Coronary artery (tissue), 2 donors: ENCODE measurements at regions not wholly inside any gene's neighbourhood (a gene's known extent, or its start where the extent isn't known, plus 50 kb on each side); places are given as distances from the start of the nearest gene placed in this dataset.
"Not testable (repeated sequence)": the region's sequence is repeated elsewhere in the genome, so short reads cannot be mapped to it uniquely, and the experiment has no call there.

ENCODE experiments used
- DNase-seq: peaks from one replicate; pipeline ENCODE4 v3.0.0-alpha.2; 2017; ENCODE audit warnings: low spot score
- H3K27ac ChIP-seq, 2 donors: fragments of 200-600 bp; sonication (generic); one replicate each; pipeline ENCODE4 v1.5.1; 2016 to 2019
- H3K4me3 ChIP-seq: fragments of 200-600 bp; sonication (generic); 2 replicates; pipeline ENCODE4 v1.5.1; 2016; ENCODE audit warnings: mild to moderate bottlenecking, moderate library complexity
- TF ChIP-seq, protein P1 (sequence below): fragments of 200-600 bp; sonication (generic); IDR thresholded peaks from one replicate; pipeline ENCODE4 v1.5.1; 2019; ENCODE audit warnings: antibody characterized with exemption

DNA sequence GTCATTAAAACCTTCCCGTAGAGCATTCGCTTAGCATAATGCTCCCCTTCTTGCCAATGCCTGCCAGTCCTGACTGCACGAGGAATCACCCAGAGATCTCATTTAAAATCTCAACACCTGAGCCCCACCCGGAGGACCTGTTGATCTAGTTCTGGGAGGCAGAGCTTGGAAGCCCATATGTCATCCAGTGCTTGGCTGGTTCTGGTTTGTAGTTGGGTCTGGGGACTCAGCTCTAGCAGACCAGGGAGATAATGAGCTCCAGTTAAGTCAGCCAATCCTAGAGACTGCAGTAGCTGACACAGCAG is 131.8 kb upstream of the DAP start:
- Histone ChIP-seq H3K27ac (no peak overlapping the region), H3K4me3 (no peak overlapping the region)
- TF ChIP-seq, protein P1, sequence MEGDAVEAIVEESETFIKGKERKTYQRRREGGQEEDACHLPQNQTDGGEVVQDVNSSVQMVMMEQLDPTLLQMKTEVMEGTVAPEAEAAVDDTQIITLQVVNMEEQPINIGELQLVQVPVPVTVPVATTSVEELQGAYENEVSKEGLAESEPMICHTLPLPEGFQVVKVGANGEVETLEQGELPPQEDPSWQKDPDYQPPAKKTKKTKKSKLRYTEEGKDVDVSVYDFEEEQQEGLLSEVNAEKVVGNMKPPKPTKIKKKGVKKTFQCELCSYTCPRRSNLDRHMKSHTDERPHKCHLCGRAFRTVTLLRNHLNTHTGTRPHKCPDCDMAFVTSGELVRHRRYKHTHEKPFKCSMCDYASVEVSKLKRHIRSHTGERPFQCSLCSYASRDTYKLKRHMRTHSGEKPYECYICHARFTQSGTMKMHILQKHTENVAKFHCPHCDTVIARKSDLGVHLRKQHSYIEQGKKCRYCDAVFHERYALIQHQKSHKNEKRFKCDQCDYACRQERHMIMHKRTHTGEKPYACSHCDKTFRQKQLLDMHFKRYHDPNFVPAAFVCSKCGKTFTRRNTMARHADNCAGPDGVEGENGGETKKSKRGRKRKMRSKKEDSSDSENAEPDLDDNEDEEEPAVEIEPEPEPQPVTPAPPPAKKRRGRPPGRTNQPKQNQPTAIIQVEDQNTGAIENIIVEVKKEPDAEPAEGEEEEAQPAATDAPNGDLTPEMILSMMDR: no peak
- no peak for DNase-seq

DNA sequence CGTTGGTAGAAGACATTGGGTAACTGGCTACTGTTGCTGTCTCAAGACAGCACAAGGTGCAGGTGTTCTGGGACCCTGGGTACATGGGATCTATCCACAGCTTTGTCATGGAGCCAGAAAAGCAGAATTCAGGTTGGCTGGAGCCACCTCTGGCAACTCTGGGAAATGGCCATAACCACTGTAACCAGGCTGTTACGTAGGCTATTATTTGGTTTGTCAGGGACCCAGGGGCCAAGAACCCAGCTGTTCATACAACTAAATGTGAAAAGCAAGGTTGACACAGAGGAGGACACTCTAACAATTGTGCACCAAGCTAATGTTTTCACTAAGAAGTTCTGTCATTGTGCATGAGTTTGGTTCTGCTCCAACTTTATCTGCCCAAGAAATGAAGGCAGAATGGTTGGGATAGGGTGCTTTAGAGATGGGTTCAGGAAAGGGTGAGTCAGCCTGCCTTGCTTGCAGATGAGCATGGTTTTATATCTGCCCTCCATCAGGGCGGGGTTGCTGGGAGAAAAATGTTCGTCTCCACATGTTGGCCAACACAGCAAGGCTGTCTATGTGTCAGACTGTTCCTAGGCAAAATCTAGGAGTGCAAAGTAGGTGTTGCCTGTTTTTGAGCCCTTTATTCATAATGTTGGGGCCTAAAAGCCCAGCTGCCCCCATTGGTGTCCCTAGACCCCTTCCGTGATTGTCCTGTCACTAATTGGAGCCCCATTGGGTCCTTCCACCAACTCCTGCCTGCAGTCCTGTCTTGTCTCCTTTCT is 131.3 kb upstream of the DAP start:
- H3K27ac ChIP-seq: no peak overlapping the region
- H3K4me3 ChIP-seq: no peak overlapping the region
- no peak for DNase-seq
- TF ChIP-seq, protein P1: no peak

DNA sequence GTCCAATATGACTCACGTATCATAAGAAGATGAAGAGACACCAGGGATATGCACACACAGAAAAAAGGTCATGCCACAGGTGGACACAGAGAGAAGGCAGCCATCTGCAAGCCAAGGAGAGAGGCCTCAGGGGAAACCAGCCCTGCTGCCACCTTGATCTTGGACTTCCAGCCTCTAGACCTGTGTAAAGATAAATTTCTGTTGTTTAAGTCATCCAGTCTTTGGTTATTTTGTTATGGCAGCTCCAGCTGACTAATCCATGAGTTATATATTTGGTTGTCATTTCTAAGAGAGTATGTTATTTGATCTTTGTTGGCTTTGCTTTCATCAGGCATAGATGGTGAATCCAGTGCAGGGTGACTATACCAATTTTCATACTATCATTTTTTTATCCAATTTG is 130.2 kb upstream of the DAP start:
- TF ChIP-seq, protein P1: no peak
- H3K4me3 ChIP-seq: no peak overlapping the region

DNA sequence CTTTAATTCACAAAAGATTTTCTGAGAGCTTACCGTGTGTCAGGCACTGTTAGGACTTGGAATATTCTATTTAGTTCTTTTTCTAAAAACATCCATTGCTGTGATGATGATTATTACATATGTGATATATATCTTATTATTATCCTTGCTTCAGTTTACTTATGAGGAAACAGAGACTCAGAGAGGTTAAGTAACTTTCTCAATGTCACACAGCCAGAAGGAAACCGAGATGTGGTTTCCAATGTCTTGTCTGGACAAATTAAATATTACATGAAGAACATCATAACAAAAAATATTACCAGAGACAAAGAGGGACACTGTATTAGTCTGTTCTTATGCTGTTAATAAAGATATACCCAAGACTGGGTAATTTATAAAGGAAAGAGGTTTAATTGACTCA is 125.5 kb upstream of the DAP start:
- DNase-seq: no peak
- Histone ChIP-seq H3K27ac (no peak overlapping the region), H3K4me3 (no peak overlapping the region)
- TF ChIP-seq, protein P1: no peak

More for the DNA sequence above, 130.2 kb upstream of the DAP start:
- H3K27ac ChIP-seq: no peak overlapping the region
- DNase-seq: no peak

DNA sequence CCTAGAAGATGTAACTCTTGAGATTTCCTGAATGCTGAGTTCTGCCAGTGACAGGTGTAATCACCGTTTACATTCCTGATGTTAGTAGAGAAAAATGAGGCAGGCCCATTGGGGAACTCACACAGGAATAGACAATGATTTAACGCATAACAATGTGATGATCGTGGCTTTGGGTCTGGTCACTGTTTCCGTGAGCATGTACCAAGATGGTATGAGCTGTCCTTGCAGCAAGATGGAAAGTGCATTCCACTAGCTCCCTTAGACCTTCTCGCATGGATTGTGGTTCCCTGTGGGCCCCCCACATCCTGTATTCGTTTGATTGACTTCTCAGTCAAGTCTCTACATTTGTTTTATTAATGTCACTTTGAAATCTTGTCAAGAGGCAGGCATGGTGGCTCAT is 124.0 kb upstream of the DAP start:
- no peak overlapping the region for H3K4me3 ChIP-seq
- TF ChIP-seq, protein P1: no peak
- H3K27ac ChIP-seq: no peak overlapping the region
- no peak for DNase-seq

DNA sequence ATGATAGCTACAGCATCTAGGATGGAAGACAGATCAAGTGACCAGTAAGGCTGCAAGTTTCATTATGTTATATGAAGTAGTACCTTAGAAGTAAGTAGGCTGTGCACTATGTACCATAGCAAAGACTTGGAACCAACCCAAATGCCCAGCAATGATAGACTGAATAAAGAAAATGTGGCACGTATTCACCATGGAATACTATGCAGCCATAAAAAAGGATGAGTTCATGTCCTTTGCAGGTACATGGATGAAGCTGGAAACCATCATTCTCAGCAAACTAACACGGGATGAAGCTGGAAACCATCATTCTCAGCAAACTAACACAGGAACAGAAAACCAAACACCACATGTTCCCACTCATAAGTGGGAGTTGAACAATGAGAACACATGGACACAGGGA is 122.9 kb upstream of the DAP start:
- not testable (repeated sequence) for H3K4me3 ChIP-seq, H3K27ac ChIP-seq, DNase-seq

DNA sequence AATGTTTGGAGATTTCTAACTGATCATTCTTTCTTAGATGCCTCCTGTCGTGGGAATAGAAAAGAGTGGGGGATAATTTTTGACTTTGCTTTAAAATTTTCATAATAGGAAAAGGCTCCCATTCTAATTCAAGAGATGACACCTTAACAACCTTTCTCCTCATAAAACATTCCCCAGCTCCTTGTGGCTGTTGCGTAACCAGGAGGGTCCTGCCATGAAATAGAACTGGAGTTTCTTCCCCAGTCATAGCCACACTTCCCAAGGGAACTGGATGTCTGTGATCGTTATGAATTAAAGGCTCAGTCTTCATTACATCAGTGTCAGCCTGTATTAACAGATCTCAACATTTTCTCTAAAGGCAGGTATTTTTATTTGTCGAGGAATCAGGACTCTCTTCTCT is 119.9 kb upstream of the DAP start:
- H3K4me3 ChIP-seq: no peak overlapping the region
- H3K27ac ChIP-seq: no peak overlapping the region
- DNase-seq: no peak
- TF ChIP-seq, protein P1: no peak

DNA sequence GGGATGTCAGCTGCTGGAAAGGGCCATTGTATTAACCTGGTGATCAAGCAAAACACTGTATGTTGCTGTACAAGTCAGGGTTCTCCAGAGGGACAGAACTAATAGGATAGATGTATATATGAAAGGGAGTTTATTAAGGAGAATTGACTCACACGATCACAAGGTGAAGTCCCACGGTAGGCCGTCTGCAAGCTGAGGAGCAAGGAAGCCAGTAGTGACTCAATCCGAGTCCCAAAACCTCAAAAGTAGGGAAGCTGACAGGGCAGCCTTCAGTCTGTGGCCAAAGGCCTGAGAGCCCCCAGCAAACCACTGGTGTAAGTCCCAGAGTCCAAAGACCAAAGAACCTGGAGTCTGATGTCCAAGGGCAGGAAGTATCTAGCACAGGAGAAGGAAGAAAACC is 116.0 kb upstream of the DAP start:
- not testable (repeated sequence) for H3K27ac ChIP-seq, DNase-seq

More for the DNA sequence above, 116.0 kb upstream of the DAP start:
- H3K4me3 ChIP-seq: not testable (repeated sequence)
